Stomach (tissue), 4 donors: ENCODE measurements at regions not wholly inside any gene's neighbourhood (a gene's known extent, or its start where the extent isn't known, plus 50 kb on each side); places are given as distances from the start of the nearest gene placed in this dataset.

Experiments used
- POLR2A ChIP-seq, 4 donors: fragments of 450-650 bp; IDR thresholded peaks; one replicate each; pipeline ENCODE4 v1.6.1; 2016; ENCODE audit warnings: antibody characterized with exemption in 4 of 4, control low read depth in 2 of 4, mild to moderate bottlenecking in 1 of 4, moderate library complexity in 1 of 4
- POLR2AphosphoS5 ChIP-seq, 3 donors: sonication (generic); formaldehyde crosslinking; IDR thresholded peaks; one replicate each; pipeline ENCODE4 v1.6.1; 2016; ENCODE audit warnings: antibody characterized with exemption in 3 of 3
- TF ChIP-seq, protein P1 (sequence below), 7 experiments: fragments of 450-650 bp in 4 of 7; fragments of 200-600 bp in 3 of 7; sonication (generic) in 3 of 7; IDR thresholded peaks; one replicate each; pipeline ENCODE4 v1.5.1; 2016 to 2019; ENCODE audit warnings: antibody characterized with exemption in 7 of 7, control low read depth in 2 of 7, mild to moderate bottlenecking in 1 of 7

DNA sequence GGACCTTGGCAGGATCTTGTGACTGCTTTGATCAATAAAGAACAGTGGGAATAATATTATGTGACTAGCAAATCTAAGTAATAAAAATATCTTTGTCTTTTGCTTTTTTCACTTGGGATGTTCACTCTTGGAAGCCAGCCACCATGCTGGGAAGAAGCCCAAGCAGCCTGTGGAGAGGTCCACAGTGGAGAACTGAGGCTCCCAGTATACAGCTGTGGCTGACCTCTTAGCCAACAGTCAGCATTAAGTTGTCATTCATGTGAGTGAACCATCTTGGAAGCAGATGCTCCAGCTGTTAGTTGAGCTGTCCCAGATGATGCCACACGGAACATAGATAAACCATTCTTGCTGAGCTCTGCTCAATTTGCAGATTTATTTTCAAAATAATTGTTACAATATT is 160.0 kb downstream of the OSR1 start:
- TF ChIP-seq, protein P1, sequence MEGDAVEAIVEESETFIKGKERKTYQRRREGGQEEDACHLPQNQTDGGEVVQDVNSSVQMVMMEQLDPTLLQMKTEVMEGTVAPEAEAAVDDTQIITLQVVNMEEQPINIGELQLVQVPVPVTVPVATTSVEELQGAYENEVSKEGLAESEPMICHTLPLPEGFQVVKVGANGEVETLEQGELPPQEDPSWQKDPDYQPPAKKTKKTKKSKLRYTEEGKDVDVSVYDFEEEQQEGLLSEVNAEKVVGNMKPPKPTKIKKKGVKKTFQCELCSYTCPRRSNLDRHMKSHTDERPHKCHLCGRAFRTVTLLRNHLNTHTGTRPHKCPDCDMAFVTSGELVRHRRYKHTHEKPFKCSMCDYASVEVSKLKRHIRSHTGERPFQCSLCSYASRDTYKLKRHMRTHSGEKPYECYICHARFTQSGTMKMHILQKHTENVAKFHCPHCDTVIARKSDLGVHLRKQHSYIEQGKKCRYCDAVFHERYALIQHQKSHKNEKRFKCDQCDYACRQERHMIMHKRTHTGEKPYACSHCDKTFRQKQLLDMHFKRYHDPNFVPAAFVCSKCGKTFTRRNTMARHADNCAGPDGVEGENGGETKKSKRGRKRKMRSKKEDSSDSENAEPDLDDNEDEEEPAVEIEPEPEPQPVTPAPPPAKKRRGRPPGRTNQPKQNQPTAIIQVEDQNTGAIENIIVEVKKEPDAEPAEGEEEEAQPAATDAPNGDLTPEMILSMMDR (IDR thresholded peaks at IDR 0.05) = no peak
- no peak for TF ChIP-seq POLR2A (IDR thresholded peaks at IDR 0.05)
- no peak for TF ChIP-seq POLR2AphosphoS5 (IDR thresholded peaks at IDR 0.05)
